PC-9 (cell line): ENCODE measurements at regions not wholly inside any gene's neighbourhood (a gene's known extent, or its start where the extent isn't known, plus 50 kb on each side); places are given as distances from the start of the nearest gene placed in this dataset.
"Not testable (repeated sequence)": the region's sequence is repeated elsewhere in the genome, so short reads cannot be mapped to it uniquely, and the experiment has no call there.

Experiments
- BruUV-seq: library from RNA; stranded (reverse); fragments of 400-500 nt; replicated peaks from 2 replicates; lab custom pipeline; 2021; lab: Mats Ljungman, UMichigan
- CTCF ChIA-PET: fragments of 300-600 bp; sonication (Branson Sonifier 250); formaldehyde crosslinking; loops from one replicate; lab custom pipeline; 2022; ENCODE audit warnings: antibody characterized with exemption; lab: Charles Lee
- POLR2A ChIA-PET: fragments of 300-600 bp; sonication (Branson Sonifier 250); formaldehyde crosslinking; loops from one replicate; lab custom pipeline; 2022; ENCODE audit warnings: antibody characterized with exemption; ENCODE audit not compliant: unreplicated experiment; lab: Charles Lee
- DNase-seq, 2 experiments: peaks; one replicate each; pipeline versions ENCODE4 v3.0.0 to v3.0.0-alpha.2; 2015 to 2022; ENCODE audit warnings: mixed read lengths in 1 of 2
- H2AFZ ChIP-seq: fragments of 200-600 bp; sonication (generic); 2 replicates; pipeline ENCODE4 v1.8.1; 2017; ENCODE audit warnings: antibody characterized with exemption
- H3F3A ChIP-seq: fragments of 200-600 bp; sonication (generic); 2 replicates; pipeline ENCODE4 v1.8.1; 2017; ENCODE audit warnings: antibody characterized with exemption, mild to moderate bottlenecking, low read depth; ENCODE audit not compliant: insufficient read depth
- H3K27ac ChIP-seq: fragments of 200-600 bp; sonication (generic); 2 replicates; pipeline ENCODE4 v1.6.1; 2016; ENCODE audit warnings: mixed run types
- H3K27me3 ChIP-seq: fragments of 200-600 bp; sonication (generic); 2 replicates; pipeline ENCODE4 v1.6.1; 2016; ENCODE audit warnings: low read depth, mixed run types; ENCODE audit not compliant: insufficient read depth
- H3K36me3 ChIP-seq: fragments of 200-600 bp; sonication (generic); 2 replicates; pipeline ENCODE4 v1.6.1; 2016; ENCODE audit warnings: low read depth, mixed run types
- H3K4me1 ChIP-seq: fragments of 200-600 bp; sonication (generic); replicated peaks from 2 replicates; pipeline ENCODE4 v1.6.1; 2016; ENCODE audit warnings: mixed run types; ENCODE audit not compliant: insufficient read depth
- H3K4me2 ChIP-seq: fragments of 200-600 bp; sonication (generic); 2 replicates; pipeline ENCODE4 v1.6.1; 2017; ENCODE audit warnings: mixed run types
- H3K4me3 ChIP-seq: fragments of 200-600 bp; sonication (generic); 2 replicates; pipeline ENCODE4 v1.6.1; 2016; ENCODE audit warnings: mixed run types
- H3K79me2 ChIP-seq: fragments of 200-600 bp; sonication (generic); 2 replicates; pipeline ENCODE4 v1.6.1; 2017; ENCODE audit warnings: low read depth, mixed run types
- H3K9me2 ChIP-seq: fragments of 200-600 bp; sonication (generic); 2 replicates; pipeline ENCODE4 v1.8.1; 2017; ENCODE audit warnings: mild to moderate bottlenecking; ENCODE audit not compliant: insufficient read depth
- H3K9me3 ChIP-seq: fragments of 200-600 bp; sonication (generic); 2 replicates; pipeline ENCODE4 v1.8.1; 2016; ENCODE audit warnings: low read depth; ENCODE audit not compliant: insufficient read depth
- H4K20me1 ChIP-seq: fragments of 200-600 bp; sonication (generic); 2 replicates; pipeline ENCODE4 v1.8.1; 2017; ENCODE audit not compliant: insufficient read depth
- EZH2 ChIP-seq: fragments of 200-600 bp; sonication (generic); IDR thresholded peaks from 2 replicates; pipeline ENCODE4 v1.8.0; 2017; ENCODE audit warnings: antibody characterized with exemption, low read depth
- intact Hi-C: fragments of 100-400 bp; cut with micrococcal nuclease; formaldehyde crosslinking; loops from one replicate; pipeline ENCODE4 v1.10.0; 2022; ENCODE audit not compliant: unreplicated experiment
- TF ChIP-seq, protein P1 (sequence below): fragments of 200-600 bp; sonication (generic); conservative IDR thresholded peaks from 2 replicates; pipeline ENCODE4 v1.6.1; 2017; ENCODE audit warnings: mixed run types, antibody characterized with exemption, mild to moderate bottlenecking, moderate library complexity

DNA sequence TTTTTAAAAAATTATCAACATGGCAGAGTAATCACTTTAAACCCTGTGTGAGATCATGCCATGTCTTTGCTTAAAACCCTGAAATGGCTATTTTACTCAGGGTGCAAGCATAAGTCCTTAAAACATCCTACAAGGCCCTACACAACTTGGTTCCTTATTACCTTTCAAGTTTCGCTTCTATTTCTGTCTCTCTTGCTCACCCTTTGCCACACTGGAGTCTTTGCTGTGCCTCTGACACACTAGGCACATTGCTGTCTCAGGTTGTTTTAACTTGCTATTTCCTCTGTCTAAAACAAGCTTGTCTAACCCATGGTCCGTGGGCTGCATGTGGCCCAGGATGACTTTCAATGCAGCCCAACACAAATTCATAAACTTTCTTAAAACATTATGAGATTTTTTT lies 55.6 kb downstream of the KIAA0408 start:
- Histone ChIP-seq H3F3A (no peaks in the 10 kb centered on the region), H3K9me3 (no peaks in the 10 kb centered on the region), H2AFZ (no peak overlapping the region), H3K4me1 (no peaks in the 10 kb centered on the region), H3K4me3 (no peak overlapping the region), H3K9me2 (no peaks in the 10 kb centered on the region), H3K27me3 (no peaks in the 10 kb centered on the region), H3K79me2 (no peaks in the 10 kb centered on the region), H4K20me1 (no peaks in the 10 kb centered on the region), H3K27ac (no peak overlapping the region), H3K4me2 (no peak overlapping the region), H3K36me3 (no peaks in the 10 kb centered on the region)
- DNase-seq: no peak
- POLR2A ChIA-PET: no interaction called here
- TF ChIP-seq EZH2: no peak
- TF ChIP-seq, protein P1, sequence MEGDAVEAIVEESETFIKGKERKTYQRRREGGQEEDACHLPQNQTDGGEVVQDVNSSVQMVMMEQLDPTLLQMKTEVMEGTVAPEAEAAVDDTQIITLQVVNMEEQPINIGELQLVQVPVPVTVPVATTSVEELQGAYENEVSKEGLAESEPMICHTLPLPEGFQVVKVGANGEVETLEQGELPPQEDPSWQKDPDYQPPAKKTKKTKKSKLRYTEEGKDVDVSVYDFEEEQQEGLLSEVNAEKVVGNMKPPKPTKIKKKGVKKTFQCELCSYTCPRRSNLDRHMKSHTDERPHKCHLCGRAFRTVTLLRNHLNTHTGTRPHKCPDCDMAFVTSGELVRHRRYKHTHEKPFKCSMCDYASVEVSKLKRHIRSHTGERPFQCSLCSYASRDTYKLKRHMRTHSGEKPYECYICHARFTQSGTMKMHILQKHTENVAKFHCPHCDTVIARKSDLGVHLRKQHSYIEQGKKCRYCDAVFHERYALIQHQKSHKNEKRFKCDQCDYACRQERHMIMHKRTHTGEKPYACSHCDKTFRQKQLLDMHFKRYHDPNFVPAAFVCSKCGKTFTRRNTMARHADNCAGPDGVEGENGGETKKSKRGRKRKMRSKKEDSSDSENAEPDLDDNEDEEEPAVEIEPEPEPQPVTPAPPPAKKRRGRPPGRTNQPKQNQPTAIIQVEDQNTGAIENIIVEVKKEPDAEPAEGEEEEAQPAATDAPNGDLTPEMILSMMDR: no peak
- intact Hi-C loops: no loop called here
- no TSS peak for BruUV-seq
- CTCF ChIA-PET: no interaction called here

DNA sequence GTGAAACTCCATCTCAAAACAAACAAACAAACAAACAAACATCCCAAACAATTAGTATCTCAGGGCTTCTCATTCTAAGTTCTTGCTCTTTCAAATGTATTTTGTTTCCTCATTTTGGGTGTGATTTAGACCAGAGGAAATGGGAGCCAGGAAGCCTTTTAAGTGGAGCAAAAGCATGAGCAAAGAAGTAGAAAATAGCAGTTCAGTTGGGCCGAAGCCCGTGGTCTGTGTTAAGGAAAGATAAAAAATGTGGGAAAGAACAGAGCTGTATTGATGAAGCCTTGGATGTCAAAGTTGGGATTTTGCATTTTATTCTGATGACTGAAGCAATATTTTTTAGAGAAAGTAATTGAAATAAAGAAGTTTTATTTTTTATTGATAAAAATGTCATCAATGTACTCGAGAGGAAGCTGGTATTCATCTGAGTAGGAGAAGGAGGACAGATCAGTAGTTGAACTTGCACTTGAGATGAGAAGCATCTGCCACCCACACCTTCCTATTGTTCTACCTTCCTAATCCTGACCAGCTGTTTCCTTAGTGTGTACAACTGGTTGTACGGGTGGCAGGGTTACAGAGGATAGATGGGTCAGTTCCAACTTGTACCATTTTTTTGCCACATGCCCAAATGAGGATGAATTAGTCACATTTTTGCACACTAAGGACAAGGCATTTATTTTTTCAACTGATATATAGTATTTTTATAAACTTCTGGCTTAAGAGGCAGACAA lies 56.1 kb downstream of the KIAA0408 start:
- Histone ChIP-seq H3K27me3 (no peaks in the 10 kb centered on the region), H3F3A (no peaks in the 10 kb centered on the region), H4K20me1 (no peaks in the 10 kb centered on the region), H2AFZ (no peak overlapping the region), H3K36me3 (no peaks in the 10 kb centered on the region), H3K79me2 (no peaks in the 10 kb centered on the region), H3K4me1 (no peaks in the 10 kb centered on the region), H3K9me2 (no peaks in the 10 kb centered on the region), H3K27ac (no peak overlapping the region), H3K4me3 (no peak overlapping the region), H3K4me2 (no peak overlapping the region), H3K9me3 (no peaks in the 10 kb centered on the region)
- intact Hi-C loops: no loop called here
- no TSS peak for BruUV-seq
- no peak for DNase-seq
- ChIA-PET POLR2A (no interaction called here), CTCF (no interaction called here)
- no peak for TF ChIP-seq EZH2
- TF ChIP-seq, protein P1: no peak

DNA sequence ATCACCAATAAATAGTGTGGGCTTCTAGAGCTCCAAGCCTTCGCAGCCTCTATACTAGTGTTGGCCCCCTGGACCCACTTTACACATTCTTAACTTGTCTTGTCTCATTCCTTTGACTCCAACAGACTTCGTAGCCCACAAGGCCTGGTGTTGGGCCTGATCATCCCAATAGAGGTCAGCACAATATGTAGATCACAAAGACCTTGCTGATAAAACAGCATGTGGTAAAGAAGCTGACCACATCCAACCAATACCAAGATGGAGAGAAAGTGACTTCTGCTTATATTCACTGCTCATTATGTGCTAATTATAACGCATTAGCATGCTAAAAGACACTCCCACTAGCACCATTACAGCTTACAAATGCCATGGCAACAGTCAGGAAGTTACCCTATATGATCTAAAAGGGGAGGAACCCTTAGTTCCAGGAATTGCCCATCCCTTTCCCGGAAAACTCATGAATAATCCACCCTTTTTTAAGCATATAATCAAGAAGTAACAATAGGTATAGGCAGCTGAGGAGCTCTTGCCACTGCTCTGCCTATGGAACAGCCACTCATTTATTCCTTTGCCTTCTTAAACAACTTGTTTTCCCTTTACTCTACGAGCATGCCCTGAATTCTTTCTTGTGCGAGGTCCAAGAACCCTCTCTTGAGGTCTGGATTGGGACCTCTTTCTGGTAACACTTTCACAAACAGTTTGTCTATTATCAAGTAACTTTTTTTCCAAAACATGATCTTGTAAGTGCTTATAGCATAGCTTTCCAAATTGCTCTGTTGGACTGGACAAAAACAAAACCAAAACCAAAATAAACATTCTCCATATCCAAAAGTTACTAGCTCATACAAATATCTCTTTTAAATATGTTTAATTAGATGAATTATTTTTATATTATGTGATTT lies 54.6 kb upstream of the ECHDC1 start:
- intact Hi-C loops: no loop called here
- Histone ChIP-seq H3K36me3 (no peaks in the 10 kb centered on the region), H3K9me2 (no peaks in the 10 kb centered on the region), H3K27me3 (no peaks in the 10 kb centered on the region), H3K4me3 (no peak overlapping the region), H3K9me3 (no peaks in the 10 kb centered on the region), H3K27ac (no peak overlapping the region), H4K20me1 (no peaks in the 10 kb centered on the region), H3K79me2 (no peaks in the 10 kb centered on the region), H2AFZ (no peak overlapping the region), H3F3A (no peaks in the 10 kb centered on the region), H3K4me1 (peaks cover 8% of the 10 kb centered on the region), H3K4me2 (no peak overlapping the region)
- TF ChIP-seq EZH2: no peak
- TF ChIP-seq, protein P1: no peak
- DNase-seq: no peak
- CTCF ChIA-PET: no interaction called here
- BruUV-seq: no TSS peak
- POLR2A ChIA-PET: interaction anchor here (0.7 kb wide), 1 partner anchor 15 kb away, joined by 3 read pairs; no protein-coding TSS in a partner anchor

DNA sequence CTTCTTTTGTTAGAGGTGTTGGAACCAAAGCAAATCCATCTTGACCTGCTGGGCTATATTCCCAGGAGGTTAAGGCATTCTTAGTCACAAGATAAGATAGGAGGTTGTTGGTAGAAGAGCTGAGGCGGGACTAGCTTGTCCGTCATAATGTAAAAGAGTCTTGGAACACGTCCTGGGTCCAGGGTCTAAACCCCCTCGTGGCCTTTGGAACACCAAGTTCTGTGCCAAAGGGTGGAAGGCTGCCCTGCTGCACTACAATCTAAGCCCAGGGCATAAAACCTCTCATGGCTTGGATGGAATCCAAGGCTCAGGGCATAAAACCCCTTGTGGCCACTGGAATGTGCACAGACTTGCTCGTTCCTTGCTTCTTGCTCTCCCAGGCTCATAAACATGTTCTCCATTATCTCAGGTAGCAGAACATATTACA lies 53.8 kb upstream of the ECHDC1 start:
- H3K36me3 ChIP-seq, H3K4me3 ChIP-seq, H3K9me3 ChIP-seq, H3K27ac ChIP-seq, CTCF ChIA-PET, H3K79me2 ChIP-seq, intact Hi-C loops, H3K9me2 ChIP-seq, H3K27me3 ChIP-seq, H2AFZ ChIP-seq, H3K4me2 ChIP-seq, BruUV-seq, H3K4me1 ChIP-seq, H4K20me1 ChIP-seq, H3F3A ChIP-seq, POLR2A ChIA-PET: not testable (repeated sequence)
- DNase-seq: peak in 1 of 2 experiments; percentile 61
